ENCODE measurements at regions not wholly inside any gene's neighbourhood (a gene's known extent, or its start where the extent isn't known, plus 50 kb on each side); places are given as distances from the start of the nearest gene placed in this dataset.

DNA sequence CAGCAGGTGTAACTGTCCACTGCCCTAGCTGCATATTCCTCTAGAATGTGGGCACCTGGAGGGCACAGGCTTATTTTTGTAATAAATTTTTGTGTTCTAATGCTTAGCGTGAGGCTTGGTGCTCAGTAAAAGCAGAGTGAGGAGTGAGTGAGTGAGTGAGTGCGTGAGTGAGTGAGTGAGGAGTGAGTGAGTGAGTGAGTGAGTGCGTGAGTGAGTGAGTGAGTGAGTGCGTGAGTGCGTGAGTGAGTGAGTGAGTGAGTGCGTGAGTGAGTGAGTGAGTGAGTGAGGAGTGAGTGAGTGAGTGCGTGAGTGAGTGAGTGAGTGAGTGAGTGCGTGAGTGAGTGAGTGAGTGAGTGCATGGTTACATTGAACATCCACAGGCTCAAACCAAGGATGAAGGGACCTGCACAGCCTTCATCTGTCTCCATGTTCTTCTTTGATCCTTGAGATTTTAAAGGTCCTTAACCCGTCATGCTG, 371.5 kb downstream of the MED10 start:
- H3K9me3 Mint-ChIP-seq = no peaks in the 10 kb centered on the region
- H3K36me3 Mint-ChIP-seq = no peaks in the 10 kb centered on the region
- no peak overlapping the region for H3K27ac Mint-ChIP-seq
- ATAC-seq (no peak), DNase-seq (ENCODE audit: low spot score in 2 of 2) (no peak)

GRCh38 chr5:6003040-6003825, 375.1 kb downstream of the MED10 start:
- no peak for ATAC-seq
- H3K9me3 Mint-ChIP-seq = peaks cover 4 to 5% of the 10 kb centered on the region in 2 donors
- DNase-seq (ENCODE audit: low spot score in 2 of 2) = no peak
- H3K36me3 Mint-ChIP-seq = no peaks in the 10 kb centered on the region
- no peak overlapping the region for H3K27ac Mint-ChIP-seq

GRCh38 chr5:6000867-6001266, 377.5 kb downstream of the MED10 start:
- ATAC-seq = no peak
- peaks cover 8 to 11% of the 10 kb centered on the region in 2 donors for H3K36me3 Mint-ChIP-seq
- peaks cover 12 to 13% of the 10 kb centered on the region in 2 donors for H3K9me3 Mint-ChIP-seq
- H3K27ac Mint-ChIP-seq = no peak overlapping the region
- DNase-seq (ENCODE audit: low spot score in 2 of 2) = no peak

DNA sequence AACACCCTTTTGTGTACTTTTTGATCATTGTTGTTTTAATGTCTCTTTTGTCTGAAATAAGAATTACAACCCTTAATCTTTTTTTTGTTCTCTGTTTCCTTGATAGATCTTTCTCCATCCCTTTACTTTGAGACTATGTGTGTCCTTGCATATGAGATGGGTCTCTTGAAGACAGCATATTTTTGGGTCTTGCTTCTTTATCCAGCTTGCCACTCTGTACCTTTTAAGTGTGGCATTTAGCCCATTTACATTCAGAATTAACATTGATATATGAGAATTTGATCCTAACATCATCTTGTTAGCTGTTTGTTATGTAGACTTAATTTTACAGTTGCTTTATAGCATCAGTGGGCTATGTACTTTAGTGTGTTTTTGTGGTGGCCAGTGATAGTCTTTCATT, 382.5 kb downstream of the MED10 start:
- Mint-ChIP-seq H3K36me3 (peaks cover 14 to 22% of the 10 kb centered on the region in 2 donors), H3K9me3 (peaks cover 36 to 41% of the 10 kb centered on the region in 2 donors), H3K27ac (no peak overlapping the region)
- ATAC-seq (no peak), DNase-seq (ENCODE audit: low spot score in 2 of 2) (no peak)

GRCh38 chr5:5986492-5987178, 391.7 kb downstream of the MED10 start:
- Mint-ChIP-seq H3K27ac (no peak overlapping the region), H3K9me3 (peaks cover 4 to 8% of the 10 kb centered on the region in 2 donors), H3K36me3 (peaks cover 0 to 5% of the 10 kb centered on the region in 2 donors)
- ATAC-seq (no peak), DNase-seq (ENCODE audit: low spot score in 2 of 2) (no peak)

- H3K36me3 Mint-ChIP-seq = peaks cover 0 to 5% of the 10 kb centered on the region in 2 donors
- no peak overlapping the region for H3K27ac Mint-ChIP-seq
- no peak for ATAC-seq
- H3K9me3 Mint-ChIP-seq = peaks cover 0 to 8% of the 10 kb centered on the region in 2 donors
- DNase-seq (ENCODE audit: low spot score in 2 of 2) = no peak
These were observed 393.0 kb downstream of the MED10 start for GRCh38 chr5:5985332-5985731.

DNA sequence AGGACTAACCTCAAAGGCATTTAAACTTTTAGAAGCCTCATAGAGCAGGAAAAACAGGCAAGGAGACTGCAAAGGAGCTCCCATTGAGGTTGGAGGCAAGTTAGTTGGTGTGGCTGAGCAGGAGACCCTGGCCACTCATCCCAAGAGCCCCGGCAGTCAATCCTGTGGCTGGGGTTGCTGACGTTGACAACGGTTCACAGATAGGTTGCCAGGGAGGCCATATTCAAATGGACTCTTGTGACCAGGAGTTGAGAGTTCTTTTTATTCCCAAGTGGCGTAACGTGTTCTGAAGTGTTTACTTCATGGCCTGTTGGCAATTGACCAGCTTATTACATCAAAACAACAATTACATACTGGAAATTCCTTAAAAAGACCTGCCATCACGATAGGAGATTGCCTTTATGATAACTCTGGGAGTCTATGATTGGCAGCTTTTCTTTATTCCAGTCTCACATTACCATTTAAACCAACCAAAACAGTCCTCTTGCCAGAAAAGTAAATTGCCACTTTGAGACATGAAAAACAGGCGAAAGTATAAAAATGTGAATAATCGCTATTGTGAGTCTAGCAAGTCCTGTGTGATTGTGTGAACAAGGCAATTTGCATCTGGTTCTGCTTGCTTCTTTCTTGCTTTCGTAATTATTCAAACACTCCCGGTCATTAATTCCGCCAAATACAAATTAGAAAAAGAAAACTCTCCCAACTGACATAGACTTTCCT, 394.9 kb downstream of the MED10 start:
- DNase-seq (ENCODE audit: low spot score in 2 of 2) (no peak), ATAC-seq (no peak)
- peaks cover 0 to under 1% of the 10 kb centered on the region in 2 donors for H3K36me3 Mint-ChIP-seq
- peaks cover 0 to 6% of the 10 kb centered on the region in 2 donors for H3K9me3 Mint-ChIP-seq
- no peak overlapping the region for H3K27ac Mint-ChIP-seq

GRCh38 chr5:5981562-5981961, 396.8 kb downstream of the MED10 start:
- no peak for DNase-seq (ENCODE audit: low spot score in 2 of 2)
- ATAC-seq = no peak
- Mint-ChIP-seq H3K27ac (no peak overlapping the region), H3K36me3 (no peaks in the 10 kb centered on the region), H3K9me3 (peaks cover 4% of the 10 kb centered on the region in 2 donors)

DNA sequence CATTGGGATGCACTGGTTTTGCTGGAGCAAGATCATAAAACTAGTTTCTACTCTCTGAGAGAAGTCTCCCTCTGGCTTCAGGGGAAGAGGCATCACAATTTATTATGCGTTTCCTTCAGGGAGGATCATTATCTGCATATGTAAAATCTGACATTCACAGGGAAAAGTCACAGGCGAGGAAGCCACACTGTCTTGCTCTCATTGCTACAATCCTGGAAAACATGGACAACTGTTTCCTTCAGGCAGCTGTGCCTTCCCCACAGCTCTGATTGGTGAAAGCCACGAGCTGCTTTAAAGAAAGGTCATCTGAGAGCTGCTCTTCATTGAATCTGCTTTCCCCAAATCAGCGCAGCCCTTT, 397.8 kb downstream of the MED10 start:
- no peak for ATAC-seq

GRCh38 chr5:5979761-5980537, 398.4 kb downstream of the MED10 start:
- peaks cover 4 to 5% of the 10 kb centered on the region in 2 donors for H3K9me3 Mint-ChIP-seq
- H3K36me3 Mint-ChIP-seq = no peaks in the 10 kb centered on the region
- ATAC-seq = no peak
- no peak overlapping the region for H3K27ac Mint-ChIP-seq
- DNase-seq (ENCODE audit: low spot score in 2 of 2) = no peak

More for the DNA sequence above, 397.8 kb downstream of the MED10 start:
- Mint-ChIP-seq H3K36me3 (no peaks in the 10 kb centered on the region), H3K27ac (no peak overlapping the region), H3K9me3 (peaks cover 4 to 5% of the 10 kb centered on the region in 2 donors)
- no peak for DNase-seq (ENCODE audit: low spot score in 2 of 2)

- Mint-ChIP-seq H3K9me3 (peaks cover 4 to 5% of the 10 kb centered on the region in 2 donors), H3K36me3 (no peaks in the 10 kb centered on the region)
- ATAC-seq = no peak
These were observed 399.0 kb downstream of the MED10 start for GRCh38 chr5:5979377-5979760.

DNA sequence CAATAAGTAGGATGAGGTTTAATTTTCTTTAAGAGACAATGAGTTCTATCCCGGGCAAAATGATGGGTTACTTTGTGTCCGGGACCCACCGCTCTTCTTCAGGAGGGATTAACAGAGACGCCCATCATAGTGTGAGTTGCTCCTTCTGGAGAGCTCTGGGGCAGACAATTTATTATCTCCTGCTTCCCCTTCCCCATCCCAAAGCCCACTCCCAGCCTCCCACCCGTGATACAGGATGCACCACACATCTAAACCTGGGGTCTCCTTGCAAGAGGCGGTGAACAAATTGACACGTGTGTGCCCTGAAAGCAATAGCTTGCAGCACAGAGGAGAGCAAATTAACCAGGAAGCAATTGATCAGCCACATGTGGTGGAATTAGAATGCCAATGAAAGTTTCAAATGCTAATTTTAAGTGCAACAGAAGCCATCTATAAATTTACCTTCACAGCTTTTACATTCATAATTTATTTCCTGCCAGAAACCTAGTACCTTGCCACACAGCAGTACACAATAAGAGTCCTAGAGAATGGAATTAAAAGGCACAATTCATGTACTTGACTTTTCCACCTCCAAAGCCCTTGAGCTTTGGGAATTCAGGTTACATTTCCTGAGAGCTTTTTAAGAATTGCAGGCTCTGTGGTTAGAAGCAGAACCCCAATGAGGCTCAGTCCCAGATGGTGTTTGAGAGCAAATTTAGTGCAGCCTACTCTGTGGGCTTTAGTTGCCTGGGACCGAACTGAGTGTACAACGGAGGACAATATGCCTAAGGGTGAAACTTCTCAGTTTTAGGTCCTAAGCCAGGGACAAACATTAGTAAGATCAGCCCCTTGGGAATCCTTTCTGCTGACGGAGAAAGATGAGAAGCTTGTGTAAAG, 399.6 kb downstream of the MED10 start:
- Mint-ChIP-seq H3K36me3 (no peaks in the 10 kb centered on the region), H3K27ac (no peak overlapping the region), H3K9me3 (peaks cover 4 to 5% of the 10 kb centered on the region in 2 donors)
- DNase-seq (ENCODE audit: low spot score in 2 of 2) (no peak), ATAC-seq (no peak)

More at GRCh38 chr5:5979377-5979760, 399.0 kb downstream of the MED10 start:
- no peak for DNase-seq (ENCODE audit: low spot score in 2 of 2)
- H3K27ac Mint-ChIP-seq = no peak overlapping the region

DNA sequence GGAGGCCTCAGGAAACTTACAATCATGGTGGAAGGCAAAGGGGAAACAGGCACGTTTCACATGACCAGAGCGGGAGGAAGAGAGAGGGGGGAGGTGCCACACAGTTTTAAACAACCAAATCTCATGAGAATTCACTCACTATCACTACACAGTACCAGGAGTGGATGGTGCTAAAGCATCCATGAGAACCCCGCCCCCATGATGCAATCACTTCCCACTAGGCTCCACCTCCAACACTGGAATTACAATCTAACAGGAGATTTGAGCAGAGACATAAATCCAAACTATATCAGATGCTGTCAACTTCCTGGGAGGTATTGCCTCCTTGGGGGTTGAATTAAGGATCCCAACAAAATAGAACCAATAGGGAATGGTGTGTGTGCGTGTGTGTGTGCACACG, 407.1 kb downstream of the MED10 start:
- H3K27ac Mint-ChIP-seq = no peak overlapping the region

GRCh38 chr5:5969942-5970483, 408.3 kb downstream of the MED10 start:
- no peak for ATAC-seq
- no peak overlapping the region for H3K27ac Mint-ChIP-seq

More for the DNA sequence above, 407.1 kb downstream of the MED10 start:
- Mint-ChIP-seq H3K36me3 (no peaks in the 10 kb centered on the region), H3K9me3 (peaks cover 5 to 10% of the 10 kb centered on the region in 2 donors)
- DNase-seq (ENCODE audit: low spot score in 2 of 2) (no peak), ATAC-seq (no peak)

GRCh38 chr5:5968981-5969380, 409.4 kb downstream of the MED10 start:
- H3K27ac Mint-ChIP-seq = no peak overlapping the region
- no peaks in the 10 kb centered on the region for H3K36me3 Mint-ChIP-seq
- DNase-seq (ENCODE audit: low spot score in 2 of 2) = no peak
- H3K9me3 Mint-ChIP-seq = peaks cover 13 to 22% of the 10 kb centered on the region in 2 donors
- no peak for ATAC-seq

More at GRCh38 chr5:5969942-5970483, 408.3 kb downstream of the MED10 start:
- no peak for DNase-seq (ENCODE audit: low spot score in 2 of 2)
- no peaks in the 10 kb centered on the region for H3K36me3 Mint-ChIP-seq
- H3K9me3 Mint-ChIP-seq = peaks cover 6 to 15% of the 10 kb centered on the region in 2 donors
